Ascending aorta (tissue), 2 donors: ENCODE measurements at regions not wholly inside any gene's neighbourhood (a gene's known extent, or its start where the extent isn't known, plus 50 kb on each side); places are given as distances from the start of the nearest gene placed in this dataset.
"Not testable (repeated sequence)": the region's sequence is repeated elsewhere in the genome, so short reads cannot be mapped to it uniquely, and the experiment has no call there.

ENCODE experiments used
- DNase-seq, 2 donors: peaks; one replicate each; pipeline ENCODE4 v3.0.0-alpha.2; 2019; ENCODE audit warnings: low spot score in 2 of 2
- H3K27ac ChIP-seq, 2 donors: fragments of 200-600 bp; sonication (generic); one replicate each; pipeline ENCODE4 v1.5.1; 2016 to 2017; ENCODE audit warnings: mild to moderate bottlenecking in 1 of 2
- H3K27me3 ChIP-seq: fragments of 200-600 bp; sonication (generic); one replicate; pipeline ENCODE4 v1.5.1; 2017
- H3K36me3 ChIP-seq, 2 donors: fragments of 200-600 bp; sonication (generic); one replicate each; pipeline ENCODE4 v1.5.1; 2016
- H3K4me1 ChIP-seq, 2 donors: fragments of 200-600 bp; sonication (generic); one replicate each; pipeline ENCODE4 v1.5.1; 2016 to 2017; ENCODE audit warnings: mild to moderate bottlenecking in 1 of 2
- H3K4me3 ChIP-seq, 2 donors: fragments of 200-600 bp; sonication (generic); one replicate each; pipeline ENCODE4 v1.5.1; 2016 to 2017; ENCODE audit warnings: mild to moderate bottlenecking in 1 of 2
- H3K9me3 ChIP-seq, 2 donors: fragments of 200-600 bp; sonication (generic); one replicate each; pipeline ENCODE4 v1.5.1; 2016
- CTCF ChIP-seq, 3 experiments: fragments of 200-600 bp in 2 of 3; fragments of 450-650 bp in 1 of 3; sonication (generic) in 2 of 3; IDR thresholded peaks; one replicate each; pipeline ENCODE4 v1.5.1; 2016 to 2019; ENCODE audit warnings: antibody characterized with exemption in 3 of 3, mild to moderate bottlenecking in 1 of 3, moderate library complexity in 1 of 3
- intact Hi-C: fragments of 100-400 bp; cut with DNase I; formaldehyde crosslinking; loops from one replicate; pipeline ENCODE4 v1.15.1; 2023

DNA sequence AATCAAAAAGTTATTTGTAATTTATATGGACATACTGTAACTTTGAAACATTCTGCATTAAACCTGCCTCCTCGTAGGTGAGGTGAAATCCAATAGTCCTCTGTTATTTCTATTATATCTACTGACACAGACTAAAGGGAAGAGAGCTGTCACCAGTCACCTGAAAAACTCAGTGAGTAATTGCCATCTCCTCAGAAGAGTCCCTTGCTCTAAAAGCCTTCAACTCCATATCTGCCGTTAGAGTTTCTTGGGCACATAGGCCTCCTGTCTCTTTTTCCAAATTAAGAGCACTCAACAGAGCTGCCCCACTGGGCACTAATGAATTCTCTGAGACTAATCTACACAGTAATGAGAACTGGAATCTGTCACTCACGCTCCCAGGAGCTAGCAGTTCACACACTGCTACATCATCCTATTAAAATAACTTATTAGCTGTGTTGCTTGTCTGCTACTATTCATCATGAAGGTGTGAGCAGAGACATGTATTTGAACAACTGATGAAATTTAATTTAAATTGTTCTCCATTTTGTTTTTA lies 67.3 kb upstream of the VCAN start:
- Histone ChIP-seq H3K4me3 (no peak overlapping the region), H3K4me1 (no peaks in the 10 kb centered on the region), H3K27me3 (no peaks in the 10 kb centered on the region), H3K36me3 (no peaks in the 10 kb centered on the region), H3K27ac (no peak overlapping the region), H3K9me3 (peaks cover 0 to 3% of the 10 kb centered on the region in 2 donors)
- TF ChIP-seq CTCF (IDR thresholded peaks at IDR 0.05) = no peak
- DNase-seq = no peak
- intact Hi-C loops = loop anchor here (10.0 kb wide), 1 partner anchor 189 kb away; no protein-coding TSS in a partner anchor

GRCh38 chr5:83405662-83406061 lies 65.9 kb upstream of the VCAN start:
- no peaks in the 10 kb centered on the region for H3K27me3 ChIP-seq
- no peak for TF ChIP-seq CTCF (IDR thresholded peaks at IDR 0.05)
- no peaks in the 10 kb centered on the region for H3K36me3 ChIP-seq
- H3K4me3 ChIP-seq = no peak overlapping the region
- peaks cover 0 to 11% of the 10 kb centered on the region in 2 donors for H3K9me3 ChIP-seq
- DNase-seq = no peak
- H3K4me1 ChIP-seq = no peaks in the 10 kb centered on the region
- intact Hi-C loops = loop anchor here (10.0 kb wide), 1 partner anchor 191 kb away; no protein-coding TSS in a partner anchor
- H3K27ac ChIP-seq = no peak overlapping the region

DNA sequence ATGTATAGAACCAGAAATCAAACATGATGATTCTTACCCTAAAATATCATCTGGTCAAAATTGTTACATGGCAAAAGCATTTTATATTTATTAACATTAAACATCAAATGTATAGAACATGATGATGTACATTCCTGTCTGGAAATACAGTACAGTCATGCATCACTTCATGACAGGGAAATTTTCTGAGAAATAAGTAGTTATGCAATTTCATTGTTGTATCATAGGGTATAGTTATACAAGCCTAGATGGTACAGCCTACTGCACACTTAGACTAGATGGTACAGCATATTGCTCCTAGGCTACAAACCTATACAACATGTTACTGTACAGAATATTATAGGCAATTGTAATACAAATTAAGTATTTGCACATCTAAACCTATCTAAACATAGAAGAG lies 64.6 kb upstream of the VCAN start:
- H3K27ac ChIP-seq = no peak overlapping the region
- no peaks in the 10 kb centered on the region for H3K4me1 ChIP-seq
- H3K27me3 ChIP-seq = no peaks in the 10 kb centered on the region
- intact Hi-C loops = loop anchor here (10.0 kb wide), 1 partner anchor 192 kb away; no protein-coding TSS in a partner anchor
- TF ChIP-seq CTCF (IDR thresholded peaks at IDR 0.05) = no peak
- no peaks in the 10 kb centered on the region for H3K36me3 ChIP-seq
- no peak for DNase-seq
- H3K9me3 ChIP-seq = peaks cover 0 to 11% of the 10 kb centered on the region in 2 donors
- no peak overlapping the region for H3K4me3 ChIP-seq

GRCh38 chr5:83407931-83408330 lies 63.6 kb upstream of the VCAN start:
- Histone ChIP-seq H3K9me3 (peaks cover 0 to 11% of the 10 kb centered on the region in 2 donors), H3K4me1 (no peaks in the 10 kb centered on the region), H3K27ac (no peak overlapping the region), H3K27me3 (no peaks in the 10 kb centered on the region), H3K36me3 (no peaks in the 10 kb centered on the region), H3K4me3 (no peak overlapping the region)
- intact Hi-C loops = loop anchor here (10.0 kb wide), 1 partner anchor 193 kb away; no protein-coding TSS in a partner anchor
- no peak for DNase-seq
- no peak for TF ChIP-seq CTCF (IDR thresholded peaks at IDR 0.05)

GRCh38 chr5:83408719-83409118 lies 62.8 kb upstream of the VCAN start:
- Histone ChIP-seq H3K36me3 (no peaks in the 10 kb centered on the region), H3K27ac (no peak overlapping the region), H3K4me3 (no peak overlapping the region), H3K9me3 (peaks cover 0 to 11% of the 10 kb centered on the region in 2 donors), H3K4me1 (no peaks in the 10 kb centered on the region), H3K27me3 (no peaks in the 10 kb centered on the region)
- DNase-seq = no peak
- intact Hi-C loops = loop anchor here (10.0 kb wide), 1 partner anchor 194 kb away; no protein-coding TSS in a partner anchor
- no peak for TF ChIP-seq CTCF (IDR thresholded peaks at IDR 0.05)

DNA sequence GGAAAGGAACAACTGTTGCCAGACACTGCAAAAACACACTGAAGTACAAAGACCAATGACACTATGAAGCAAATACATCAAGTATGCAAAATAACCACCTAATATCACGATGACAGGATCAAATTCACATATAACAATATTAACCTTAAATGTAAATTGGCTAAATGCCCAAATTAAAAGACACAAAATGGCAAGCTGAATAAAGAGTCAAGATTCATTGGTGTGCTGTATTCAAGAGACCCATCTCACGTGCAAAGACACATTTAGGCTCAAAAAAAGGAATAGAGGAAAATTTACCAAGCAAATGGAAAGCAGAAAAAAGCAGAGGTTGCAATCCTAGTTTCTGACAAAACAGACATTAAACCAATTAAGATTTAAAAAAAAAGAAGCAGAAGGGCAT lies 61.8 kb upstream of the VCAN start:
- H3K4me3 ChIP-seq, H3K36me3 ChIP-seq, DNase-seq, H3K4me1 ChIP-seq, H3K27ac ChIP-seq, H3K27me3 ChIP-seq: not testable (repeated sequence)
- intact Hi-C loops = loop anchor here (10.0 kb wide), 1 partner anchor 195 kb away; no protein-coding TSS in a partner anchor
- peaks cover 0 to 11% of the 10 kb centered on the region in 2 donors for H3K9me3 ChIP-seq

GRCh38 chr5:83410319-83410718 lies 61.2 kb upstream of the VCAN start:
- peaks cover 0 to 11% of the 10 kb centered on the region in 2 donors for H3K9me3 ChIP-seq
- H3K27me3 ChIP-seq, H3K36me3 ChIP-seq, intact Hi-C loops, H3K27ac ChIP-seq, DNase-seq, H3K4me1 ChIP-seq, H3K4me3 ChIP-seq: not testable (repeated sequence)
